H1 (cell line): ENCODE measurements at regions not wholly inside any gene's neighbourhood (a gene's known extent, or its start where the extent isn't known, plus 50 kb on each side); places are given as distances from the start of the nearest gene placed in this dataset.
A peak's percentile ranks its signal among the peaks of the same experiment; 100 is the strongest.

Source experiments
- CTCF ChIA-PET: fragments of 300-600 bp; sonication (Branson Sonifier 250); formaldehyde crosslinking; loops from one replicate; lab custom pipeline; 2021; ENCODE audit not compliant: partially characterized antibody; lab: Charles Lee
- POLR2A ChIA-PET: fragments of 300-600 bp; sonication (Branson Sonifier 250); formaldehyde crosslinking; loops from one replicate; lab custom pipeline; 2021; ENCODE audit warnings: inconsistent platforms; ENCODE audit not compliant: partially characterized antibody; lab: Charles Lee
- DNase-seq, 2 experiments: peaks; one replicate each; pipeline versions ENCODE4 v3.0.0 to v3.0.0-alpha.2; 2010 to 2022; ENCODE audit warnings: low spot score in 2 of 2, low read depth in 1 of 2, mixed read lengths in 1 of 2
- FAIRE-seq: peaks from 2 replicates; lab custom pipeline; 2011; peaks lifted over from hg19 to GRCh38; lab: Jason Lieb, UNC
- H2AFZ ChIP-seq: 2 replicates; pipeline ENCODE4 v1.8.1; 2012; ENCODE audit warnings: low read length, inconsistent platforms
- H2AK5ac ChIP-seq: 2 replicates; pipeline ENCODE4 v1.6.1; 2013; ENCODE audit warnings: low read depth, low read length
- H2BK120ac ChIP-seq: replicated peaks from 2 replicates; pipeline ENCODE3; 2013; ENCODE audit warnings: low read depth, low read length, inconsistent platforms
- H2BK12ac ChIP-seq: 2 replicates; pipeline ENCODE4 v1.6.1; 2013; ENCODE audit warnings: low read depth, low read length
- H2BK15ac ChIP-seq: 2 replicates; pipeline ENCODE4 v1.6.1; 2013; ENCODE audit warnings: low read length
- H2BK20ac ChIP-seq: 2 replicates; pipeline ENCODE4 v1.6.1; 2013; ENCODE audit warnings: low read length
- H2BK5ac ChIP-seq: 2 replicates; pipeline ENCODE4 v1.6.1; 2013; ENCODE audit warnings: low read depth, low read length
- H3K14ac ChIP-seq: 2 replicates; pipeline ENCODE4 v1.6.1; 2013; ENCODE audit warnings: inconsistent platforms; ENCODE audit not compliant: insufficient read length
- H3K18ac ChIP-seq: 2 replicates; pipeline ENCODE4 v1.6.1; 2013; ENCODE audit warnings: low read length; ENCODE audit errors: extremely low read depth
- H3K23ac ChIP-seq: 2 replicates; pipeline ENCODE4 v1.6.1; 2013; ENCODE audit warnings: inconsistent platforms; ENCODE audit not compliant: insufficient read length
- H3K23me2 ChIP-seq: 2 replicates; pipeline ENCODE4 v1.6.1; 2013; ENCODE audit warnings: low read depth, low read length
- H3K27ac ChIP-seq: 2 replicates; pipeline ENCODE4 v1.6.1; 2011; ENCODE audit warnings: low read depth, low read length, inconsistent platforms
- H3K27me3 ChIP-seq, 4 experiments: replicated peaks in 1 of 4; 1 replicate in 1 of 4; 2 replicates in 3 of 4; pipeline versions ENCODE4 v1.6.1 to v1.8.1; 2011 to 2013; ENCODE audit warnings: low read length in 3 of 4, mild to moderate bottlenecking in 3 of 4, inconsistent platforms in 2 of 4, mixed read lengths in 2 of 4, moderate library complexity in 1 of 4; ENCODE audit not compliant: control insufficient read depth in 3 of 4, insufficient read depth in 3 of 4; ENCODE audit errors: extremely low read depth in 1 of 4
- H3K36me3 ChIP-seq, 4 experiments: 2 replicates each; pipeline versions ENCODE4 v1.6.1 to v1.8.1; 2011 to 2013; ENCODE audit warnings: mild to moderate bottlenecking in 4 of 4, low read length in 3 of 4, moderate library complexity in 2 of 4, control low read depth in 1 of 4, inconsistent platforms in 1 of 4; ENCODE audit not compliant: insufficient read depth in 4 of 4, control insufficient read depth in 2 of 4
- H3K4ac ChIP-seq: replicated peaks from 2 replicates; pipeline ENCODE3; 2013; ENCODE audit warnings: low read length, low read depth, mixed read lengths, inconsistent platforms; ENCODE audit not compliant: insufficient read length
- H3K4me1 ChIP-seq, 4 experiments: replicated peaks in 1 of 4; 1 replicate in 1 of 4; 2 replicates in 3 of 4; pipeline versions ENCODE4 v1.6.1 to v1.8.1; 2011 to 2013; ENCODE audit warnings: low read length in 3 of 4, inconsistent platforms in 2 of 4, mixed read lengths in 1 of 4; ENCODE audit not compliant: insufficient read depth in 4 of 4, control insufficient read depth in 3 of 4
- H3K4me2 ChIP-seq, 2 experiments: 2 replicates each; pipeline versions ENCODE4 v1.6.1 to v1.8.1; 2011 to 2013; ENCODE audit warnings: low read depth in 2 of 2, low read length in 2 of 2, control low read depth in 1 of 2, inconsistent platforms in 1 of 2, mild to moderate bottlenecking in 1 of 2; ENCODE audit not compliant: insufficient read depth in 1 of 2
- H3K4me3 ChIP-seq, 4 experiments: fragments of 200-600, 300-600 bp in 1 of 4; sonication (generic), shearing (Covaris generic), sonication (Bioruptor Twin) in 1 of 4; 2 replicates each; pipeline versions ENCODE4 v1.5.1 to v1.8.1; 2011 to 2016; ENCODE audit warnings: low read length in 4 of 4, low read depth in 3 of 4, control low read depth in 2 of 4, inconsistent platforms in 2 of 4, mild to moderate bottlenecking in 2 of 4, mixed read lengths in 1 of 4, moderate library complexity in 1 of 4; ENCODE audit not compliant: insufficient read depth in 2 of 4; ENCODE audit errors: extremely low read depth in 1 of 4
- H3K56ac ChIP-seq: replicated peaks from 2 replicates; pipeline ENCODE3; 2013; ENCODE audit warnings: low read depth, mild to moderate bottlenecking, mixed read lengths, low read length, inconsistent platforms; ENCODE audit not compliant: insufficient read length
- H3K79me1 ChIP-seq: 2 replicates; pipeline ENCODE4 v1.6.1; 2013; ENCODE audit warnings: low read depth, low read length, control low read depth
- H3K79me2 ChIP-seq, 2 experiments: 2 replicates each; pipeline versions ENCODE4 v1.6.1 to v1.8.1; 2012 to 2013; ENCODE audit warnings: low read length in 2 of 2, mild to moderate bottlenecking in 2 of 2, inconsistent platforms in 1 of 2; ENCODE audit not compliant: insufficient read depth in 2 of 2, control insufficient read depth in 1 of 2
- H3K9ac ChIP-seq, 4 experiments: replicated peaks in 1 of 4; 1 replicate in 1 of 4; 2 replicates in 3 of 4; pipeline versions ENCODE4 v1.6.1 to v1.8.1; 2011 to 2013; ENCODE audit warnings: low read depth in 3 of 4, low read length in 3 of 4, control low read depth in 2 of 4, mild to moderate bottlenecking in 2 of 4, moderate library complexity in 2 of 4, inconsistent platforms in 1 of 4; ENCODE audit errors: extremely low read depth in 1 of 4
- H3K9me3 ChIP-seq, 2 experiments: 2 replicates each; pipeline versions ENCODE4 v1.6.1 to v1.8.1; 2012 to 2013; ENCODE audit warnings: mild to moderate bottlenecking in 2 of 2, moderate library complexity in 2 of 2, control low read depth in 1 of 2, inconsistent platforms in 1 of 2, low read depth in 1 of 2, low read length in 1 of 2, mixed read lengths in 1 of 2; ENCODE audit not compliant: insufficient read depth in 2 of 2
- H4K20me1 ChIP-seq, 2 experiments: replicated peaks in 1 of 2; 2 replicates each; pipeline versions ENCODE3 to v1.8.1; 2011 to 2013; ENCODE audit warnings: inconsistent platforms in 2 of 2, low read length in 2 of 2, mild to moderate bottlenecking in 1 of 2; ENCODE audit not compliant: insufficient read depth in 2 of 2, control insufficient read depth in 1 of 2
- H4K5ac ChIP-seq: 2 replicates; pipeline ENCODE4 v1.6.1; 2013; ENCODE audit warnings: low read length, low read depth, mixed read lengths, inconsistent platforms; ENCODE audit not compliant: insufficient read length
- H4K8ac ChIP-seq: 2 replicates; pipeline ENCODE4 v1.8.0; 2013; ENCODE audit warnings: mild to moderate bottlenecking, moderate library complexity, low read length, inconsistent platforms; ENCODE audit not compliant: insufficient read depth; ENCODE audit errors: extremely low read depth
- H4K91ac ChIP-seq: replicated peaks from 2 replicates; pipeline ENCODE3; 2013; ENCODE audit warnings: low read length, mixed read lengths, inconsistent platforms; ENCODE audit not compliant: insufficient read length
- ASH2L ChIP-seq: fragments of 200-600, 300-600 bp; sonication (generic); IDR thresholded peaks from one replicate; pipeline ENCODE4 v1.7.1; 2017; ENCODE audit warnings: low read length
- ATF2 ChIP-seq: IDR thresholded peaks from 2 replicates; pipeline ENCODE4 v1.6.1; 2012; ENCODE audit warnings: low read length, inconsistent platforms
- EP300 ChIP-seq, 2 experiments: IDR thresholded peaks; 1 replicate in 1 of 2; 2 replicates in 1 of 2; pipeline ENCODE4 v1.6.1; 2011 to 2012; ENCODE audit warnings: low read depth in 2 of 2, low read length in 2 of 2, mild to moderate bottlenecking in 2 of 2, borderline replicate concordance in 1 of 2, inconsistent platforms in 1 of 2, moderate library complexity in 1 of 2
- HDAC2 ChIP-seq, 2 experiments: fragments of 300-600 bp in 1 of 2; sonication (generic) in 1 of 2; IDR thresholded peaks; 2 replicates each; pipeline ENCODE4 v1.6.1; 2011 to 2012; ENCODE audit warnings: low read depth in 2 of 2, low read length in 2 of 2, mild to moderate bottlenecking in 2 of 2, moderate library complexity in 2 of 2, borderline replicate concordance in 1 of 2, inconsistent platforms in 1 of 2
- KDM1A ChIP-seq: fragments of 200-600, 300-600 bp; sonication (generic); IDR thresholded peaks from 2 replicates; pipeline ENCODE4 v1.7.1; 2016; ENCODE audit warnings: mild to moderate bottlenecking, low read length, borderline replicate concordance
- NANOG ChIP-seq: IDR thresholded peaks from 2 replicates; pipeline ENCODE4 v1.6.1; 2011; ENCODE audit warnings: low read length, low read depth, mild to moderate bottlenecking, inconsistent platforms; ENCODE audit not compliant: insufficient read depth, poor library complexity, severe bottlenecking
- POLR2A ChIP-seq, 2 experiments: IDR thresholded peaks; 1 replicate in 1 of 2; 2 replicates in 1 of 2; pipeline ENCODE4 v1.6.1; 2011; ENCODE audit warnings: low read depth in 2 of 2, low read length in 2 of 2, mild to moderate bottlenecking in 2 of 2; ENCODE audit errors: control extremely low read depth in 1 of 2
- RFX5 ChIP-seq: IDR thresholded peaks from 2 replicates; pipeline ENCODE4 v1.6.1; 2011; ENCODE audit warnings: low read depth, low read length, improper control_type of control experiment, borderline replicate concordance
- RXRA ChIP-seq: IDR thresholded peaks from 2 replicates; pipeline ENCODE4 v1.6.1; 2011; ENCODE audit warnings: low read depth, mild to moderate bottlenecking, low read length, moderate library complexity; ENCODE audit not compliant: insufficient read depth
- TCF12 ChIP-seq: IDR thresholded peaks from 2 replicates; pipeline ENCODE4 v1.6.1; 2011; ENCODE audit warnings: low read depth, mild to moderate bottlenecking, low read length
- WGBS, 2 experiments: shearing (Covaris generic) in 1 of 2; methylation state at CpG; one replicate each; pipeline versions ENCODE4 v1.1.6 to v1.1.7; 2013 to 2015; ENCODE audit warnings: low lambda C conversion rate in 2 of 2, mixed read lengths in 2 of 2, inconsistent platforms in 1 of 2, low coverage in 1 of 2, missing lambda C conversion rate in 1 of 2; ENCODE audit not compliant: insufficient replicate concordance in 2 of 2, insufficient coverage in 1 of 2, insufficient read length in 1 of 2; ENCODE audit errors: extremely low coverage in 1 of 2, missing lambda C conversion rate in 1 of 2; 5-methylcytosine and 5-hydroxymethylcytosine counted together

GRCh38 chr13:50529154-50529882 is 314.2 kb downstream of the DLEU7 start:
- no peak for FAIRE-seq
- no peak for DNase-seq
- Histone ChIP-seq H4K91ac (peak overlapping the region; percentile 12), H3K9ac (no peak overlapping the region; a peak in 1 of 7 replicates), H3K14ac (no peak overlapping the region), H3K4ac (no peak overlapping the region), H3K27ac (no peak overlapping the region), H3K36me3 (no peaks in the 10 kb centered on the region), H2BK15ac (no peak overlapping the region; the same call in 1 of the 2 replicates), H2BK120ac (peak overlapping the region; percentile 81), H2BK12ac (peak overlapping the region; percentile 1; the same call in 1 of the 2 replicates), H3K9me3 (peaks cover 0 to 1% of the 10 kb centered on the region in 2 experiments; a peak in 1 of 4 replicates), H2AFZ (peak overlapping the region; percentile 30; the same call in 1 of the 2 replicates), H4K5ac (peak overlapping the region; percentile 11), H2AK5ac (peak overlapping the region; percentile 47; the same call in 1 of the 2 replicates), H3K4me3 (no peak overlapping the region), H2BK20ac (peak overlapping the region; percentile 82; the same call in 1 of the 2 replicates), H3K79me1 (no peaks in the 10 kb centered on the region), H2BK5ac (peak overlapping the region; percentile 93), H3K23ac (no peak overlapping the region), H3K4me2 (no peak overlapping the region; a peak in 1 of 4 replicates), H3K79me2 (no peaks in the 10 kb centered on the region), H3K23me2 (no peaks in the 10 kb centered on the region), H3K56ac (no peak overlapping the region), H3K27me3 (no peaks in the 10 kb centered on the region), H4K8ac (no peak overlapping the region), H4K20me1 (no peaks in the 10 kb centered on the region), H3K4me1 (peaks cover 0 to 3% (median 1%) of the 10 kb centered on the region in 4 experiments; a peak in 2 of 7 replicates), H3K18ac (peak overlapping the region; percentile 85; the same call in 1 of the 2 replicates)
- 90% methylated on average over 12 of the region's 12 CpGs; no CpG with 5 or more reads in 1 of the 2 experiments for WGBS, 2 experiments
- ChIA-PET CTCF (interaction anchor here (2.0 kb wide), 1 partner anchor 383 kb away, joined by 5 read pairs; no protein-coding TSS in a partner anchor), POLR2A (interaction anchor here (1.4 kb wide), 1 partner anchor 20 kb away, joined by 3 read pairs; no protein-coding TSS in a partner anchor)
- TF ChIP-seq RXRA, result no peak
- no peak for TF ChIP-seq TCF12
- TF ChIP-seq HDAC2 (IDR thresholded peaks at IDR 0.05; ENCODE audit: borderline replicate concordance in 1 of 2, low read depth in 2 of 2, low read length in 2 of 2), result no peak
- no peak for TF ChIP-seq KDM1A
- no peak for TF ChIP-seq ASH2L
- no peak for TF ChIP-seq NANOG
- TF ChIP-seq RFX5, result no peak
- TF ChIP-seq POLR2A (IDR thresholded peaks at IDR 0.05; ENCODE audit: control extremely low read depth in 1 of 2, low read depth in 2 of 2, low read length in 2 of 2), result no peak
- no peak for TF ChIP-seq ATF2
- no peak for TF ChIP-seq EP300 (IDR thresholded peaks at IDR 0.05; ENCODE audit: borderline replicate concordance in 1 of 2, low read depth in 2 of 2, low read length in 2 of 2)
